Activated CD4-positive, alpha-beta T cell treated with anti-CD3 and anti-CD28 coated beads, Interleukin-2, Interleukin-6, amounts not matched to agents 100 ng/mL and 50 ng/mL, durations not matched to agents 16 hours and 8 hours (primary cell): ENCODE measurements at regions not wholly inside any gene's neighbourhood (a gene's known extent, or its start where the extent isn't known, plus 50 kb on each side); places are given as distances from the start of the nearest gene placed in this dataset.

Experiments
- DNase-seq: peaks from one replicate; pipeline ENCODE4 v3.0.0-alpha.2; 2020

DNA sequence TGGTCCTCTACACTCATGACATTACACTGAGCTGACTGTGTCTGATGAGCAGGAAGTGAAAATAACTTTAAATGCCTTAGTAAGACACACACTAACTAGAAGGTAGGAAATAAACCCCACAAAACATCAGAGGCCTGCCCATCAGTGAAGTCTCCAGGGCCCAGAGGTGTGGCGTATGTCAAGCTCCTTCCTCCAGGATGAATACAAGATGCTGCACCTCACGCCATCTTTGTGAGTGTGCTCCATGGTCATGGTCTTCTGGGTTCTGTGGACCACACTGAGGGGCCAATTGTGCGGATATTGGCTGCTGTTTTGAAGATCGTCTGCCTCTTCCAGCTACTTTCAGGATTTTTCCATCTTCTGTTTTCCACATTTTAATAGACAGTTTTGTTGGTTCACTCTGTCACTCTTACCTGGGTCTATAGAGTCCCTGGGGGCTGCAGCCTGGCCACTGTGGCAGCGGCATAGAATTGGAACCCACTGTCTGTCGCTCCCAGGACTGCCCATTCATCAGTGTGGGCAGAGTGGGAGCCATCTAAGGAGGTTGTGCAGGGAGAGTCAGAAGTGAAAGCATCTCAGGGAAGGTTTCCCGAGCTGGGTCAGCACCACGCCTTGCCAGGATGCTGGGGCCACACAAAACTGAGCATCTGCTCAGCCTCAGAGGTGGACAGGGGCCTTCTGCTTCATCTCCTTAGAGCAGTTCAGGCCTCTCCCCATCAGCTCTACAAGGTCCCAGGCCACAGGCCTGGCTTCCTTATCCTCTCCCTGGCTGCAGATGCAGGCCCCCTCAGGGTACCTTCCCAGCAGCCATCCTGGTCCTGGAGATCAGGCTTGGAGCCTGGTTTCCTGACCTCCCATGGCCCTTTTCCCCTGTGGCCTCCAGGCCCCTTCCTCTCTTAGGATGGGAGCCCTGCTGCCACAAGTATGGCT lies 57.5 kb upstream of the C14orf180 start:
- no peak for DNase-seq

DNA sequence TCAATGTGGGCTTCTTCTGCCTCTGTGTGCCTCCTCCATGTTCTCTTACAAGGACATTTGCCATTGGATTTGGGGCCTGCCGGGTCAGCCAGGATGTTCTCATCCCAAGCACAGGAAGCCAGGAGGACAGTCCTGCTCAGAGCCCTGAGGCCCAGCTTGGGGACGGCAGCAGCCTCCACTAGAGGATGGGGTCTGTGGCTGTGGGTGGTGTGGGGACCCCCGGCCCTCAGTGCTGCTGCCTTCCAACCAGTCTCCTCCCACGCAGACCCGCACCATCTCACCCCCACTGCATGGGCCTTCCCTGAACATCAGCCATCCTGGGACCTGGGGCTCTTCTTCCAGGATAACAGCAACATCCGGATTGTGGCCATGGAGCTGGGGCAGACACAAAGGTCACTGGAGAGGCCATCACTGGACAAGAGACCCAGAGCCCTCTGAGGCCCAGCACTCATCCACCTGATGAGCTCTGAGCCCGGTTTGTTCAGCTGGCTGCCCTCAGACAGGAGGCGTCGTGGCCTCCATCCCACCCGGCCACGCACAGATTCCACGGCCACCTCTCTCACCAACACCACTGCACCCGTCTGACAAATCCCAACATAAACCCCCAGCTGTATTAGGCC lies 56.5 kb upstream of the C14orf180 start:
- DNase-seq: no peak

DNA sequence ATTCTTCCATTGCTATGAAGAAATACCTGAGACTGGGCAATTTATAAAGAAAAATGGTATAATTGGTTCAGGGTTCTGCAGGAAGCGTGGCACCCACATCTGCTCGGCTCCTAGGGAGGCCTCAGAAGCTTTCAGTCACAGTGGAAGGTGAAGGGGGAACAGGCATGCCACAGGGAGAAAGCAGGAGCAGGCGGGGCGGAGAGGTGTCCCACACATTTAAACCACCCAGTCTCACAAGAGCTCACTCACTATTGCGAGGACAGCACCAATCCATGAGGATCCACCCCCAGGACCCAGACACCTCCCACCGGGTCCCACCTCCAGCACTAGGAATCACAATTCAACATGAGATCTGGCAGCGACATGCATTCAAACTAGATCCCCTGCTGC lies 56.0 kb upstream of the C14orf180 start:
- no peak for DNase-seq

DNA sequence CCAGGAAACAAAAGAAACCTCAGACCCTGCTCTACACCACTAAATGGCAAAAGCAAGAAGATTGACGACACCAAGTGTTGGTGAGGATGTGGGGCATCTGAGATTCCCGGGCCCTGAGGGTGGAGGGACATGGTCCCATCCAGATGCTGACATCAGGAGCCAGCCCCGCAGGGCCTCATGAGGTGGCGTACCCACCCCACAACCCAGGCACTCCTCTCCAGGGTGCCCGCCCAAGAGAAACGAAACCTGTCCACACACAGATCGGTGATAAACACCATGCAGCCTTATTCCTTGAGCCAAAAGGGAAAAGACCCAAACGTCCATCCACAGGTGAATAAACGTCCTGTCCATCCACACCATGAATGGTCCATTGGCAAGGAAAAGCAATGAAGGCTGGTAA lies 54.8 kb upstream of the C14orf180 start:
- no peak for DNase-seq

DNA sequence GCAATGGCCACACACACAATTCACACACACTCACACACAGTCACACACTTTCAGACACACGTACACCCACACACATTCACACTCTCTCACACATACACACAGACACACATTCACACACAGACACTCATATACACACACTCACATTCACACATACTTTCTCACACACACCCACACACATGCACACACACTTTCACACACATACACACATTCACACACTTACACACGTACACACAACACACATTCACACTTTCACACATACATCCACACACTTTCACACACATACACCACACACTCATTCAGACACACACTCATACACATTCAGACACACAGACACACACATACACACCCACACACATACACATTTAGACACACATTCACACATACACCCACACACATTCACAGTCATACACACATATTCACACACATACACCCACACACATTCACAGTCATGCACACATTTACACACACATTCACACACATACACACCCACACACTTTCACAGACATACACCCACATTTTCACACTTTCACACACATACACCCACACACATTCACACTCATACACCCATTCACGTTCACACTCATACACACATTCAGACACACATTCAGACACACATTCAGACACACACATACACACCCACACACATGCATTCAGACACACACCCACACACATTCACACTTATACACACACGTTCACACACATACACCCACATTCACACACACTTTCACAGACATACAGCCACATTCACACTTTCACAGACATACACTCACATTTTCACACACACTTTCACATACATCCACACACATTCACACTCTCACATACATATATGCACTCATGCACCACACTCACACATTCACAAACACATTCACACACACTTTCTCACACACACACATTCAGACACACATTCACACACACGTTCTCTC lies 52.6 kb upstream of the C14orf180 start:
- no peak for DNase-seq

DNA sequence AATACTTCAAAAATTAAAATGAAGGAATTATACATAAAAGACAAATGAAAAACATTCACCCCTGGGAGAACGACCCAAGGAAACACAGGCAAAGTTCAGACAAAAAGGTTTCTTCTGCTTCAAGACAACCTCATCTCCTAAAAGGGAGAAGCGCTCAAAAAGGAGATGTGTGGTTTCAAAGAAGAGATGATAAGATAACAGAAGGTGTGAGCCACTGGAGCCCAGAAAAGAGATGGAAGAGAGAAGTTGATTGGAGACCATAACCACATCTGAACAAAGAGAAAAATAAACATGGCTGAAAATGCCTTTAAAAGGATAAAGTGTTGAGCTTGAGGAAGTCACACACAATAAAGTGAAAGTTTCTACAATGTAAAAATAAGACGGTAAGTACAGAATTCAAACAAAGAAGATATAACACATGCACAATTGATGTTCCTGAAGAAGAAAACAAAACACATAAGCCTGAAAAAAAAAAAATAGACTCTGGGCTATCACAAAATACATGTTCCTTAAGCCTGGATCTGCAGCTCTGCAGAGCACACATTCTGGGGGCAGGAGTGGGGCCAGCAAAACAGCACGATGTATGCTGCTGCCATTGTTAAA lies 51.6 kb upstream of the C14orf180 start:
- no peak for DNase-seq

DNA sequence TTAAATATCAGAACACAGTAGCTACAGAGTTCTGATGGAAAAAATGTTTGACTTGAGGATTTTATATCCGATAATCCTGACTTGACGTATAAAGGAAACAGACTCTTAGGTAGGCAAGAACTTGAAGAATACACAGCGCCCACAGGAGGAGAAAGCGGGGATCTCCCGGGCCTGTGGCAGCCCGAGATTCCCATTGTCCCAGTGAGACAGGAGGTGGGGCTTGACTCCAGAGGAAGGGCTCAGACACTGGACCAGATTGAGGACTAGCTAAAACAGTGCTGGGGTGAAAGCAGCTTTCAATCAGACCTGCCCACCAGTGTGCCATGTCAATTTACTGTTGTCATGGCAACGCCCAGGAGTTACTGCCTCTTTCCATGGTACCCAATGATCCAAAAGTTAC lies 51.1 kb upstream of the C14orf180 start:
- DNase-seq: no peak
